ENCODE measurements at regions not wholly inside any gene's neighbourhood (a gene's known extent, or its start where the extent isn't known, plus 50 kb on each side); places are given as distances from the start of the nearest gene placed in this dataset.

GRCh38 chr6:189676-190075 lies 102.6 kb upstream of the DUSP22 start:
- Histone ChIP-seq H3K4me1 (no peaks in the 10 kb centered on the region), H3K27me3 (replicated peaks; ENCODE audit: control insufficient read depth, insufficient read depth, low read length) (no peaks in the 10 kb centered on the region; the same call in 1 of the 2 replicates), H3K9me3 (no peaks in the 10 kb centered on the region), H3K4me3 (ENCODE audit: low read depth, low read length) (no peak overlapping the region), H3K36me3 (ENCODE audit: control insufficient read depth, insufficient read depth, low read length) (no peaks in the 10 kb centered on the region)
- ChIA-PET CTCF (interaction anchor here (1.2 to 1.5 kb wide), 2 partner anchors 14 to 182 kb away, joined by 3 to 4 read pairs; no protein-coding TSS in a partner anchor), POLR2A (no interaction called here)
- no peaks in the 10 kb centered on the region for H3K36me3 Mint-ChIP-seq (ENCODE audit: insufficient read depth, unreplicated experiment)
- peaks cover 8% of the 10 kb centered on the region for H3K4me1 Mint-ChIP-seq (ENCODE audit: low read depth, unreplicated experiment)
- intact Hi-C loops (cut with micrococcal nuclease; ENCODE audit: unreplicated experiment), result loop anchor here (2.0 to 5.0 kb wide), 2 partner anchors 103 to 388 kb away; partner anchors contain the start of gene DUSP22
- no peak for DNase-seq
- peaks cover under 1% of the 10 kb centered on the region for H3K27me3 Mint-ChIP-seq (ENCODE audit: insufficient read depth, unreplicated experiment)
- TF ChIP-seq CTCF (IDR thresholded peaks at IDR 0.05; ENCODE audit: insufficient read depth in 1 of 2, low read depth in 1 of 2, low read length in 1 of 2, severe bottlenecking in 1 of 2, unreplicated experiment in 1 of 2), result no peak
- H3K9me3 Mint-ChIP-seq (ENCODE audit: unreplicated experiment), result no peaks in the 10 kb centered on the region
- no peak overlapping the region for H3K4me3 Mint-ChIP-seq (ENCODE audit: unreplicated experiment)
- no TSS peak for BruUV-seq (replicated peaks)
- no peak overlapping the region for H3K27ac Mint-ChIP-seq (ENCODE audit: unreplicated experiment)

DNA sequence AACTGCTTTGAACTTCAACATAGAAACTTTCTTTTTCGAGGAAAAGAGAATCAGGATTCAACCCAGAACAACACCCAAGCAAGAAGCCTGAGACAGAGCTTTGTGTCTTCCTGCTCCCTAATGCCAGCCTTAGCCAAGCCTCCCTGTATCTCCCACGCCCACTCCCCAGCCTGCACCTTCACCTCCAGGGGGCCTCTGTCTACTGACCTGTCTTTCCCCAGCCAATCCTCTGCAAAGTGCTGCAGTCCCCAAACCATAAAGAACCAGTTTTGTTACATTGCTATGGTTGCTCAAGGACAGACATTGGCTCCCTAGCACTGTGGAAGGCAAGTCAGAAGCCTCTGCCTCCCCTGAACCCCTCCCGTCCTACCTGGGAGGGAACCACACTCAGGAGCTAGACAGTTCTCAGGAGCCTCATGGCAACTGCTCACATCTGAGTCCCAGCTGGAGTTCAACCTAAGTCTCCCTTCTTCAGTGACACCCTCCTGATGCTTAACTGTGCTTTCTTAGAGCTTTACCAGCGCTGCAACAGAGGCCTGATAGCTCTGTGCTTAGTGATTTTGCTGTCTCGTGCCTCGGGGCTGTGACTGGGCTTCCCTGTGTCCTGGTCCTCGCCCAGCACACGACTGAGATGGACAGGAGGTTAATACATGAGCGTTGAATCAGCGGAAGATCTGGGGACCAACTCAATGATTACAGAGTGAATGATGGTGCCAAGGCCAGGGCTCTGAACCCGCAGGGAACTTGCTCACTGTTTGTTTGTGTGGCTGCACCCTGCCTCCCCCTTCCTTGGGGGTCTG lies 101.5 kb upstream of the DUSP22 start:
- Histone ChIP-seq H3K36me3 (ENCODE audit: control insufficient read depth, insufficient read depth, low read length) (no peaks in the 10 kb centered on the region), H3K9me3 (no peaks in the 10 kb centered on the region), H3K4me1 (no peaks in the 10 kb centered on the region), H3K27me3 (replicated peaks; ENCODE audit: control insufficient read depth, insufficient read depth, low read length) (no peaks in the 10 kb centered on the region; the same call in 1 of the 2 replicates), H3K4me3 (ENCODE audit: low read depth, low read length) (no peak overlapping the region)
- Mint-ChIP-seq H3K9me3 (ENCODE audit: unreplicated experiment) (no peaks in the 10 kb centered on the region), H3K27me3 (ENCODE audit: insufficient read depth, unreplicated experiment) (peaks cover 5% of the 10 kb centered on the region), H3K36me3 (ENCODE audit: insufficient read depth, unreplicated experiment) (no peaks in the 10 kb centered on the region), H3K27ac (ENCODE audit: unreplicated experiment) (no peak overlapping the region), H3K4me3 (ENCODE audit: unreplicated experiment) (no peak overlapping the region), H3K4me1 (ENCODE audit: low read depth, unreplicated experiment) (peaks cover 8% of the 10 kb centered on the region)
- no TSS peak for BruUV-seq (replicated peaks)
- ChIA-PET CTCF (interaction anchor here (1.2 kb wide), 1 partner anchor 13 kb away, joined by 3 read pairs; no protein-coding TSS in a partner anchor), POLR2A (no interaction called here)
- peak; percentile 11 to 47 for TF ChIP-seq CTCF (IDR thresholded peaks at IDR 0.05; ENCODE audit: insufficient read depth in 1 of 2, low read depth in 1 of 2, low read length in 1 of 2, severe bottlenecking in 1 of 2, unreplicated experiment in 1 of 2)
- intact Hi-C loops (cut with micrococcal nuclease; ENCODE audit: unreplicated experiment), result no loop called here
- DNase-seq, result peak; percentile 55 to 62

DNA sequence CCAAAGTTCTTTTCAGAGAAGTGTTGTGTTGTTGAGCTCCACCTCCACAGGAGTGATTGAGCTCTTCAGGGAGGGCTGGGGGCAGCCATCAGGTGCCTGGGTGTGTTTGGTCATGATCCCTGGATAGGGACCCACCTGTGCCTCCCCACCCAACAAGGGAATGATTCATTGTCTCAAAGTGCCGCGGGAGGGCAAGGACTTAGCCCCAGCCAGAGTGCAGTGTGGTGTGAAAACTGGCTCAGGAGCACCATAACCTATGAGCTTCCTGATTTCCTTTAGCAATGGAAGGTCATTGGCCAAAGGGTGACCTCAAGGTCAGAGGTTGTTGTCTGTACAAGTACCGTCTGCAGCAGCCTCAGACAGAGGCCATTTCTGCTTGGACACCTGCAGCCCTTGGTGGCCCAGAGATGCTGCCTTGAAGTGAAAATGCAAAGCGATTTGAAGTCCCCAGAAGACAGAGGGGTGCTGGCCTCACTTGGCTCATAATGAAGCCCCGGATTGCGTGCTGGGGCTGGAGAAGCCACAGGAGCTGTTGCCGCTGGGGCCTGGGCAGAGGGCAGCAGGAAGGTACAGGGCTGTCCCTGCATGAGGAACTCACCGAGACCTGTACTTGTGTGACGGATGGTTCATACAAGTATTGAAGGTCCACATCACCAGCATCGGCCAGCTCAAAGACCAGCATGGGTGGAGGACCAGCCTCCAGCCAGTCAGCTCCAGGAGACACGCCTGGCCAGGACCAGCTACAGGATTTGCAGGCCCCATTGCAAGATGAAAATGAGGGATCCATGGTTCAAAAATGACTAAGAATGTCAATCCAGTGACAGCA lies 100.6 kb upstream of the DUSP22 start:
- H3K4me1 ChIP-seq, result no peaks in the 10 kb centered on the region
- Mint-ChIP-seq H3K4me3 (ENCODE audit: unreplicated experiment) (no peak overlapping the region), H3K27me3 (ENCODE audit: insufficient read depth, unreplicated experiment) (peaks cover 10% of the 10 kb centered on the region), H3K27ac (ENCODE audit: unreplicated experiment) (no peak overlapping the region), H3K4me1 (ENCODE audit: low read depth, unreplicated experiment) (peaks cover 8% of the 10 kb centered on the region), H3K36me3 (ENCODE audit: insufficient read depth, unreplicated experiment) (no peaks in the 10 kb centered on the region), H3K9me3 (ENCODE audit: unreplicated experiment) (no peaks in the 10 kb centered on the region)
- H3K4me3 ChIP-seq (ENCODE audit: low read depth, low read length), result no peak overlapping the region
- no peaks in the 10 kb centered on the region for H3K36me3 ChIP-seq (ENCODE audit: control insufficient read depth, insufficient read depth, low read length)
- ChIA-PET CTCF (no interaction called here), POLR2A (no interaction called here)
- TF ChIP-seq CTCF (IDR thresholded peaks at IDR 0.05; ENCODE audit: insufficient read depth in 1 of 2, low read depth in 1 of 2, low read length in 1 of 2, severe bottlenecking in 1 of 2, unreplicated experiment in 1 of 2), result no peak
- DNase-seq, result no peak
- BruUV-seq (replicated peaks), result no TSS peak
- intact Hi-C loops (cut with micrococcal nuclease; ENCODE audit: unreplicated experiment), result no loop called here
- H3K27me3 ChIP-seq (replicated peaks; ENCODE audit: control insufficient read depth, insufficient read depth, low read length), result no peaks in the 10 kb centered on the region; the same call in 1 of the 2 replicates
- no peaks in the 10 kb centered on the region for H3K9me3 ChIP-seq
